MM.1S (cell line): ENCODE measurements at regions not wholly inside any gene's neighbourhood (a gene's known extent, or its start where the extent isn't known, plus 50 kb on each side); places are given as distances from the start of the nearest gene placed in this dataset.

Experiments
- CTCF ChIP-seq: fragments of 300-600 bp; sonication (generic); IDR thresholded peaks from 2 replicates; pipeline ENCODE4 v1.5.1; 2016; ENCODE audit warnings: antibody characterized with exemption, low read length, mixed read lengths
- EZH2 ChIP-seq: fragments of 300-600 bp; sonication (generic); optimal IDR thresholded peaks from 2 replicates; pipeline ENCODE3; 2017; ENCODE audit warnings: low read depth, mild to moderate bottlenecking, antibody characterized with exemption, low read length, mixed read lengths
- EZH2phosphoT487 ChIP-seq: fragments of 300-600 bp; sonication (generic); IDR thresholded peaks from 2 replicates; pipeline ENCODE4 v1.6.1; 2018; ENCODE audit warnings: antibody characterized with exemption, low read length

- TF ChIP-seq CTCF (no peak), EZH2 (no peak), EZH2phosphoT487 (no peak)
Observed at GRCh38 chr14:34262127-34262910, 199.7 kb downstream of the SPTSSA start.
